ENCODE measurements at regions not wholly inside any gene's neighbourhood (a gene's known extent, or its start where the extent isn't known, plus 50 kb on each side); places are given as distances from the start of the nearest gene placed in this dataset.

DNA sequence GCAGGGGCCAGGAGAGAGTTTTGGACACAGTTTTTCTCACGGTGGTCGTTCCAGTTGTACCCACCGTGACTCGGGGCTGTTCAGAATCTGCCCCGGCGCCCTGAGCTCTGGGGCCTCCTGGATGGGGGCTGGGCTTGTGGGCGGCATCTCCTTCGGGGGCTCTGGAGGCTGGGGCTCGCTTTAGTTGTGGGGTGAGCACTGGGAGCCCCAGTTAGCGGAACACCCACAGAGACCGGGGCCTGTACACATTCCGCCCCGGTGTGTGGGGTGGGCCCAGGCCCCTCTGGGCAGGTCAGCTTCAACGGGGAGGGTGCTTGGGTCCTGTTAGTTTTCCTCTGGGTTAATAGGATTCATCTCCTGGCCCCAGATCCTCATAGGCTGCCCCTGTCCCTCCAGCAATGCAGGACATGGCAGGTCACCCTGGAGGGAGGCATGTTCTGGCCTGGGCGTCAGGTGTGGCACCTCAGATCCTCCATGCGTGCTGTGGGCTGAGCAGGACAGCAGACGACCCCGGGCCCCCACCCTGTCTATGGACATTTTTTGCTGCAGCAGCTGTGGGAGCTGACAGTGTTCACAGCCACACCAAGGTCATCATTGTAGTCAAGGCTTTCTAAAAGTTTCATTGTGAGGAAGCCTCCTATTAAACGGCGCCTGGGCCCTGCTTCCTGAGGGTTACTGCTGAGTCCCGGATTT, 393.2 kb downstream of the TMEM121 start:
- TF ChIP-seq JUN (IDR thresholded peaks at IDR 0.05; ENCODE audit: borderline replicate concordance, insufficient read depth, insufficient read length, low read depth) (no peak), POLR2A (IDR thresholded peaks at IDR 0.05; ENCODE audit: low read depth, low read length) (no peak), EZH2 (IDR thresholded peaks at IDR 0.05; ENCODE audit: borderline replicate concordance, low read depth, low read length, severe bottlenecking) (no peak), POLR2AphosphoS5 (IDR thresholded peaks at IDR 0.05; ENCODE audit: insufficient read depth, low read depth, low read length) (no peak)
- TF ChIP-seq, protein P1, sequence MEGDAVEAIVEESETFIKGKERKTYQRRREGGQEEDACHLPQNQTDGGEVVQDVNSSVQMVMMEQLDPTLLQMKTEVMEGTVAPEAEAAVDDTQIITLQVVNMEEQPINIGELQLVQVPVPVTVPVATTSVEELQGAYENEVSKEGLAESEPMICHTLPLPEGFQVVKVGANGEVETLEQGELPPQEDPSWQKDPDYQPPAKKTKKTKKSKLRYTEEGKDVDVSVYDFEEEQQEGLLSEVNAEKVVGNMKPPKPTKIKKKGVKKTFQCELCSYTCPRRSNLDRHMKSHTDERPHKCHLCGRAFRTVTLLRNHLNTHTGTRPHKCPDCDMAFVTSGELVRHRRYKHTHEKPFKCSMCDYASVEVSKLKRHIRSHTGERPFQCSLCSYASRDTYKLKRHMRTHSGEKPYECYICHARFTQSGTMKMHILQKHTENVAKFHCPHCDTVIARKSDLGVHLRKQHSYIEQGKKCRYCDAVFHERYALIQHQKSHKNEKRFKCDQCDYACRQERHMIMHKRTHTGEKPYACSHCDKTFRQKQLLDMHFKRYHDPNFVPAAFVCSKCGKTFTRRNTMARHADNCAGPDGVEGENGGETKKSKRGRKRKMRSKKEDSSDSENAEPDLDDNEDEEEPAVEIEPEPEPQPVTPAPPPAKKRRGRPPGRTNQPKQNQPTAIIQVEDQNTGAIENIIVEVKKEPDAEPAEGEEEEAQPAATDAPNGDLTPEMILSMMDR (IDR thresholded peaks at IDR 0.05; ENCODE audit: extremely low read depth in 1 of 2, insufficient read depth in 1 of 2, low read depth in 1 of 2, low read length in 2 of 2), result no peak

All from endothelial cell of umbilical vein (primary cell).